Sigmoid colon (tissue), 3 donors: ENCODE measurements at regions not wholly inside any gene's neighbourhood (a gene's known extent, or its start where the extent isn't known, plus 50 kb on each side); places are given as distances from the start of the nearest gene placed in this dataset.

Source experiments
- CTCF ChIP-seq, 4 experiments: fragments of 450-650 bp in 3 of 4; fragments of 200-600 bp in 1 of 4; IDR thresholded peaks; one replicate each; pipeline ENCODE4 v1.5.1; 2016 to 2019; ENCODE audit warnings: antibody characterized with exemption in 4 of 4, mild to moderate bottlenecking in 3 of 4, moderate library complexity in 2 of 4
- POLR2A ChIP-seq, 2 donors: fragments of 450-650 bp; IDR thresholded peaks; one replicate each; pipeline ENCODE4 v1.6.1; 2016; ENCODE audit warnings: antibody characterized with exemption in 2 of 2, mild to moderate bottlenecking in 2 of 2, moderate library complexity in 2 of 2

GRCh38 chr6:159499034-159499433 is 194.0 kb downstream of the SOD2 start:
- TF ChIP-seq CTCF (IDR thresholded peaks at IDR 0.05), result no peak
- TF ChIP-seq POLR2A (IDR thresholded peaks at IDR 0.05), result no peak
